ENCODE measurements at regions not wholly inside any gene's neighbourhood (a gene's known extent, or its start where the extent isn't known, plus 50 kb on each side); places are given as distances from the start of the nearest gene placed in this dataset.

DNA sequence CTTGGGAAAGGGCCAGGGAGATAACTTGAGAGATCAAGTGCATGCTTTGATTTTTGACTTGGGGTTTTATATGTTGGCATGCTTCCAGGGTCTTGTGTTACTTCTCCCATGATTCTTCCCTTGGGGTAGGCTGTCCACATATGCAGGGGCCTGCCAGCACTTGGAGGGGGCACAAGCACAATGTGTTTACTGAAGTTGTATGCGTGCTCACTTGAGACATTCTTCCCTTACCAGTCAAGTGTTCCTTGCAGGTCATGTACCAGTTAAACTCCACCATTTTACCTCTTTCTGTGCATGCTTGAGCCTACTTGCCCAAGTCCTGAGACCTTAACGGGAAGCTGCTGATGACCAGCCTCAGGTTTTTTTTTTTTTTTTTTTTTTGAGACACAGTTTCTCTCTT, 1880.5 kb downstream of the ARAP2 start:
- DNase-seq: no peak
- intact Hi-C loops (cut with DNase I): no loop called here
- no peaks in the 10 kb centered on the region for H3K4me1 ChIP-seq (replicated peaks in 1 of 2)

DNA sequence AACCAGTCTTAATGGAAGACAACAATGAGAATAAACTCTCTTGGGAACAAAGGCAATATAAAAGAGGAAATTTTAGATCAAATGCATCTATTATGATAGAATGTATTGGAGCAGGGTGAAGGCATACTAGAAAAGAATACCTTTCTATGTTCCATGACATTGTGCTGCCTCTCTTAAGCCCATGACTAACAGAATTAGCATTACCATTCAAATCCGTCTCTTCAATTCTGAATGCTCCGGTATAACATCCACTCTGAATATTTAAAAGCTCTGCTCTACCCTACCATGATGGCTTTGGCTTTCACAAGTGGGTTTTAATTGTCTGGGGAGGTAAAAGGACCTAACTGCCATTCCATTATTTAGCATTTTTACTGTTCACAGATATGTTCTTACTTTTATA, 1878.4 kb downstream of the ARAP2 start:
- Histone ChIP-seq H3K4me3 (no peak overlapping the region), H3K27ac (no peak overlapping the region), H3K36me3 (replicated peaks in 1 of 2) (no peaks in the 10 kb centered on the region), H3K4me1 (replicated peaks in 1 of 2) (no peaks in the 10 kb centered on the region), H3K27me3 (no peaks in the 10 kb centered on the region), H3K9me3 (replicated peaks in 1 of 3) (no peaks in the 10 kb centered on the region)
- 79 to 93% (median 84%) methylated on average over 2 of the region's 2 CpGs for WGBS, 4 donors
- intact Hi-C loops (cut with DNase I): no loop called here
- no peak for DNase-seq
- TF ChIP-seq, protein P1, sequence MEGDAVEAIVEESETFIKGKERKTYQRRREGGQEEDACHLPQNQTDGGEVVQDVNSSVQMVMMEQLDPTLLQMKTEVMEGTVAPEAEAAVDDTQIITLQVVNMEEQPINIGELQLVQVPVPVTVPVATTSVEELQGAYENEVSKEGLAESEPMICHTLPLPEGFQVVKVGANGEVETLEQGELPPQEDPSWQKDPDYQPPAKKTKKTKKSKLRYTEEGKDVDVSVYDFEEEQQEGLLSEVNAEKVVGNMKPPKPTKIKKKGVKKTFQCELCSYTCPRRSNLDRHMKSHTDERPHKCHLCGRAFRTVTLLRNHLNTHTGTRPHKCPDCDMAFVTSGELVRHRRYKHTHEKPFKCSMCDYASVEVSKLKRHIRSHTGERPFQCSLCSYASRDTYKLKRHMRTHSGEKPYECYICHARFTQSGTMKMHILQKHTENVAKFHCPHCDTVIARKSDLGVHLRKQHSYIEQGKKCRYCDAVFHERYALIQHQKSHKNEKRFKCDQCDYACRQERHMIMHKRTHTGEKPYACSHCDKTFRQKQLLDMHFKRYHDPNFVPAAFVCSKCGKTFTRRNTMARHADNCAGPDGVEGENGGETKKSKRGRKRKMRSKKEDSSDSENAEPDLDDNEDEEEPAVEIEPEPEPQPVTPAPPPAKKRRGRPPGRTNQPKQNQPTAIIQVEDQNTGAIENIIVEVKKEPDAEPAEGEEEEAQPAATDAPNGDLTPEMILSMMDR (IDR thresholded peaks at IDR 0.05): no peak
- no peak for TF ChIP-seq POLR2A (IDR thresholded peaks at IDR 0.05)

More for the DNA sequence above, 1880.5 kb downstream of the ARAP2 start:
- Histone ChIP-seq H3K9me3 (replicated peaks in 1 of 3) (no peaks in the 10 kb centered on the region), H3K27ac (no peak overlapping the region), H3K27me3 (no peaks in the 10 kb centered on the region), H3K36me3 (replicated peaks in 1 of 2) (no peaks in the 10 kb centered on the region), H3K4me3 (no peak overlapping the region)
- TF ChIP-seq, protein P1 (IDR thresholded peaks at IDR 0.05): no peak
- TF ChIP-seq POLR2A (IDR thresholded peaks at IDR 0.05): no peak
- 84 to 87% (median 86%) methylated on average over 2 of the region's 2 CpGs for WGBS, 4 donors

DNA sequence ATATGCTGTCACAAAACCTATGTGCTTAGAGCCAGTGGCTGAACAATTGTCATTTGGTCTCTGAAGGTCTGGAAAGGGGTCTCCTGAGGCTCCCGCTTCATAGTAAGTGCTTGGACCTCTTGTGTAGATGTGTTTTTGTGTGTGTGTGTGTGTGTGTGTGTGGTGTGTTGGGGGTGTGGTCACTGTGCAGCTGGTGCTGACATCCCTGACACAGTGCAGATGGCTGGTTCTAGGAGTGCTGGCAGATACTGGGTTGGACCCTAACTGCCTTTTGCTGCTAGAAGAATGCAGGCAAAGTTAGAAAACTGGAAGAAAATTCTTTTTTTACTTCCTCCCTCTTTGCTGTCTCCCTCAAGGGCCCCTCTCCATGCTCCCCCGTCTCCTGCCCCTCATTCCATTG, 1872.6 kb downstream of the ARAP2 start:
- TF ChIP-seq, protein P1 (IDR thresholded peaks at IDR 0.05): no peak
- no peak for TF ChIP-seq POLR2A (IDR thresholded peaks at IDR 0.05)
- Histone ChIP-seq H3K27ac (no peak overlapping the region), H3K4me1 (replicated peaks in 1 of 2) (no peaks in the 10 kb centered on the region), H3K36me3 (replicated peaks in 1 of 2) (no peaks in the 10 kb centered on the region), H3K4me3 (no peak overlapping the region), H3K9me3 (replicated peaks in 1 of 3) (no peaks in the 10 kb centered on the region), H3K27me3 (no peaks in the 10 kb centered on the region)
- DNase-seq: no peak
- WGBS, 4 donors: 55 to 89% (median 58%) methylated on average over 2 of the region's 2 CpGs
- intact Hi-C loops (cut with DNase I): no loop called here

DNA sequence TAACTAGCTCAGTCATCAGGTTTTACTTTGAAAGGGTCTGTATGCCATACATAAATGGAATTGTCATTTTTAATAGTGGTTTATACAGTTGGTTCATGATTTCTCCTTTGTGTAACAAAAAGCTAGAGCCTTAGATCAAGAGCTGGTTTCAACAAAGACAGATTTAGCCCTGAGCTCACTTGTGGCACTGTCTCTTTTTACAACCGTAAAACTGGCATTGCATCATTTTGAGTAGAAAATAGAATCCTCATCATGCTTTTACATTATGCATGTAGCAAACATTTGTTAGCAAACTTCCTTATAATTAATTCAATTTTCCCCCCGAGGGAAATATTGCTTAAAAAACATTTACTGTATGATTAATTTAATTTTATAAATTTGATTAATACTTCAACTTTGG, 1871.5 kb downstream of the ARAP2 start:
- H3K4me1 ChIP-seq (replicated peaks in 1 of 2): no peaks in the 10 kb centered on the region
- no peaks in the 10 kb centered on the region for H3K27me3 ChIP-seq
- no peak overlapping the region for H3K27ac ChIP-seq
- intact Hi-C loops (cut with DNase I): no loop called here
- H3K9me3 ChIP-seq (replicated peaks in 1 of 3): no peaks in the 10 kb centered on the region
- TF ChIP-seq, protein P1 (IDR thresholded peaks at IDR 0.05): no peak
- no peak for DNase-seq
- WGBS, 4 donors: 70 to 75% (median 72%) methylated on average over 2 of the region's 2 CpGs
- no peak overlapping the region for H3K4me3 ChIP-seq
- no peaks in the 10 kb centered on the region for H3K36me3 ChIP-seq (replicated peaks in 1 of 2)

Data from adrenal gland (tissue), 9 donors.